Heart left ventricle (tissue), 16 donors: ENCODE measurements at regions not wholly inside any gene's neighbourhood (a gene's known extent, or its start where the extent isn't known, plus 50 kb on each side); places are given as distances from the start of the nearest gene placed in this dataset.

Experiments used
- ATAC-seq, 4 donors: fragments of 200-7000 bp; cut with Tn5 transposase; one replicate each; pipeline ENCODE4 v1.9.1; 2020 to 2022; ENCODE audit warnings: moderate library complexity in 4 of 4, mild to moderate bottlenecking in 3 of 4, moderate number of reproducible peaks in 1 of 4
- DNase-seq, 5 donors: peaks; one replicate each; pipeline ENCODE4 v3.0.0-alpha.2; 2020
- H3K27ac ChIP-seq, 12 donors: fragments of 200-600 bp; sonication (generic) in 4 of 12; one replicate each; pipeline versions ENCODE4 v1.5.0 to v1.8.0; 2016 to 2022; ENCODE audit warnings: mild to moderate bottlenecking in 2 of 12
- H3K27me3 ChIP-seq, 9 donors: fragments of 200-600 bp; sonication (generic) in 2 of 9; one replicate each; pipeline versions ENCODE4 v1.5.1 to v1.8.0; 2016 to 2022; ENCODE audit warnings: mild to moderate bottlenecking in 3 of 9
- H3K36me3 ChIP-seq, 9 donors: fragments of 200-600 bp; sonication (generic) in 2 of 9; one replicate each; pipeline versions ENCODE4 v1.5.0 to v1.8.0; 2018 to 2022; ENCODE audit warnings: mild to moderate bottlenecking in 2 of 9
- H3K4me1 ChIP-seq, 12 donors: fragments of 200-600 bp; sonication (generic) in 4 of 12; one replicate each; pipeline versions ENCODE4 v1.5.0 to v1.8.0; 2016 to 2022; ENCODE audit warnings: mild to moderate bottlenecking in 3 of 12
- H3K4me3 ChIP-seq, 12 donors: fragments of 200-600 bp; sonication (generic) in 4 of 12; one replicate each; pipeline versions ENCODE4 v1.5.0 to v1.8.0; 2017 to 2022; ENCODE audit warnings: mild to moderate bottlenecking in 9 of 12, moderate library complexity in 4 of 12
- H3K9me3 ChIP-seq, 12 donors: fragments of 200-600 bp; sonication (generic) in 4 of 12; one replicate each; pipeline versions ENCODE4 v1.5.0 to v1.8.0; 2016 to 2022; ENCODE audit warnings: mild to moderate bottlenecking in 1 of 12
- POLR2A ChIP-seq, 2 donors: fragments of 450-650 bp; IDR thresholded peaks; one replicate each; pipeline ENCODE4 v1.6.1; 2017; ENCODE audit warnings: antibody characterized with exemption in 2 of 2, mild to moderate bottlenecking in 2 of 2, moderate library complexity in 2 of 2
- WGBS, 4 donors: extraction: QIAGEN DNeasy Blood & Tissue Kit in 2 of 4; methylation state at CpG; one replicate each; pipeline versions ENCODE4 v1.1.5 to v1.1.7; 2013 to 2018; 5-methylcytosine and 5-hydroxymethylcytosine counted together
- intact Hi-C, 10 donors: fragments of 100-400 bp; cut with DNase I; formaldehyde crosslinking; loops; one replicate each; pipeline versions ENCODE4 v1.11.1 to v1.14.2; 2022
- TF ChIP-seq, protein P1 (sequence below), 12 donors: fragments of 200-600 bp; sonication (generic) in 4 of 12; IDR thresholded peaks; one replicate each; pipeline versions ENCODE4 v1.5.0 to v1.8.0; 2018 to 2022; ENCODE audit warnings: antibody characterized with exemption in 12 of 12, mild to moderate bottlenecking in 5 of 12
- donor health status: ischemic (EF 13 %, LVEDD 7.1; RV severe dilation, severe dysfunction).
- donor health status: healthy with polysubstance abuse.
- donor health status: DM: no; HTN: yes; CAD: no.
- donor health status: DM: no; HTN: no; CAD: no.
- donor health status: ischemic (EF 25% LVEDD 6.9; RV normal size, moderate dysfunction).
- donor health status: ischemic (EF 25% LVEDD 5.7; RV mildly dilated, moderate dysfunction).
- donor health status: healthy.
- donor health status: DM: yes; HTN: yes; CAD: no.
- donor health status: ischemic (EF 35%, LVEDD 5.7; RV mildly dilated, moderate dysfunction).
- donor health status: nonischemic (EF 11% LVEDD 7.7; RV severe dilation, severe dysfunction).
- donor health status: DM: yes; HTN: yes; CAD: no.
- donor health status: PGD.
- donor health status: ischemic (EF 29% LVEDD 5.4; RV normal size, mild dysfunction).
- donor health status: nonischemic (EF 23%, LVEDD 6.1; RV moderate dilation, normal function).

DNA sequence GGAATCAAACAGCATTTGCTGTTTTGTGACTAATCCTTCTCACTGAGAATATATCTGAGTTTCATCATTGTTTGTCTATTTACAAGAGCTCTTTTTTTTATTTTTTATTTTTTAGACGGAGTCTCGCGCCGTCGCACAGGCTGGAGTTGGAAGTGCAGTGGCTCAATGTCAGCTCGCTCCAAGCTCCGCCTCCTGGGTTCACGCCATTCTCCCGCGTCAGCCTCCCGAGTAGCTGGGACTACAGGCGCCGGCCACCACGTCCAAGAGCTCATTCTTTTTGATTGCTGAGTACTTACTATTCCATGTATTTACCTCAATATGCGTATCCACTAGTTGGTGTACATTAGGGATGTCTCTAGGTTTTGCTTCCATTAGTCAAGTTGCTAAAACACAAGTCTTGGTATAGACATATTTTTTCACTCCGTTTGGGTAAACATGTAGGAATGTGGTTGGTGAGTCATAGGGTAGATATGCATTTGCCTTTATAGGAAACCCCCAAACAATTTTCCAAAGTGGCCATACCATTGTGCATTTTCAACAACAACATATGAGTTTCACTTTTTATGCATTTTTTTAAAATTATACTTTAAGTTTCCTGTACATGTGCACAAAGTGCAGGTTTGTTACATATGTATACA is 1005.0 kb upstream of the CDH10 start:
- Histone ChIP-seq H3K27ac (no peak overlapping the region), H3K27me3 (no peaks in the 10 kb centered on the region), H3K4me1 (no peaks in the 10 kb centered on the region), H3K4me3 (no peak overlapping the region), H3K9me3 (peaks cover 0 to 36% (median 3%) of the 10 kb centered on the region in 12 donors), H3K36me3 (no peaks in the 10 kb centered on the region)
- intact Hi-C loops: no loop called here
- WGBS, 4 donors: 95 to 97% (median 97%) methylated on average over 16 of the region's 16 CpGs
- TF ChIP-seq, protein P1, sequence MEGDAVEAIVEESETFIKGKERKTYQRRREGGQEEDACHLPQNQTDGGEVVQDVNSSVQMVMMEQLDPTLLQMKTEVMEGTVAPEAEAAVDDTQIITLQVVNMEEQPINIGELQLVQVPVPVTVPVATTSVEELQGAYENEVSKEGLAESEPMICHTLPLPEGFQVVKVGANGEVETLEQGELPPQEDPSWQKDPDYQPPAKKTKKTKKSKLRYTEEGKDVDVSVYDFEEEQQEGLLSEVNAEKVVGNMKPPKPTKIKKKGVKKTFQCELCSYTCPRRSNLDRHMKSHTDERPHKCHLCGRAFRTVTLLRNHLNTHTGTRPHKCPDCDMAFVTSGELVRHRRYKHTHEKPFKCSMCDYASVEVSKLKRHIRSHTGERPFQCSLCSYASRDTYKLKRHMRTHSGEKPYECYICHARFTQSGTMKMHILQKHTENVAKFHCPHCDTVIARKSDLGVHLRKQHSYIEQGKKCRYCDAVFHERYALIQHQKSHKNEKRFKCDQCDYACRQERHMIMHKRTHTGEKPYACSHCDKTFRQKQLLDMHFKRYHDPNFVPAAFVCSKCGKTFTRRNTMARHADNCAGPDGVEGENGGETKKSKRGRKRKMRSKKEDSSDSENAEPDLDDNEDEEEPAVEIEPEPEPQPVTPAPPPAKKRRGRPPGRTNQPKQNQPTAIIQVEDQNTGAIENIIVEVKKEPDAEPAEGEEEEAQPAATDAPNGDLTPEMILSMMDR (IDR thresholded peaks at IDR 0.05): no peak
- no peak for TF ChIP-seq POLR2A (IDR thresholded peaks at IDR 0.05)
- no peak for DNase-seq
- no peak for ATAC-seq

DNA sequence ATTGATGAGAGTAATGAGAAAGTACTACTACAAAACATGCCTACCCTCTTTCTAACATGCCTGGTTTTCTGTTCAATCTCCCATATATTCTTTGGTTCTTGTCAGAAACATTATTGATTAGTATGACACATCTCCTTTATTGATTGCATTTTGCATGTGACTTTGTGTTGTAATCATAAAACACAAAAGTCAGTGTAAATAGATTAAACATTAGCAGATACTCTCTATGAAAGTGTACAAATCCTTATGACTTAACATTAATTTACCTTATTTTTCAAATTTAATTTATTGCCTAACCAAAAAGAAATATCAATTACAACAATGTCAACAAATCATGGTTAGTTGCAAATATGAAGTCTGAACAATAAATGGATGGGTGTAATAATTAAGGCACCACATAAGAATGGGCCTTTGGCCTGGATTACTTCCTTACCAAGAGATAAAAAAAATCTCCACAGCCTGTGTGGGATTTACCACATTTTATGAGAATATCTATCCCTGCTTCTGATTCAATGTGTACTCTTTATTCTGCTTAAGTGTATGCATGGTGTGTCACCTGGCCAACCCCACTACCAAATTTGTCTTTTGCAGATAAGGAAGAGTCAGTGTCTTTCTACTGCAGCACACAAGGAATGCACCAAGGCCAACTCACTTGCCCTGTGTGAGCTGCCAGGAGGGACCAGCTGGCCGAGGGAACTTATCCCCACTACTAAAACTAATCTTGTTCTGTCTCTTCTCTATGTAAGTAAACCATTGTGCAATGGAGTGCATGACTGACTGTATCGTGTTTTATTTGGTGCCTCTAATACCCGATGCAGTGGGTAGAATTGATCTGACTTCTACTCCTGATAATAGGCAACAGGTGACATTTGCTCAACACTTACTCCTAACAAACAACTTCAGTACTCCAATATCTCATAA is 1001.9 kb upstream of the CDH10 start:
- no peaks in the 10 kb centered on the region for H3K36me3 ChIP-seq
- DNase-seq: no peak
- intact Hi-C loops: no loop called here

DNA sequence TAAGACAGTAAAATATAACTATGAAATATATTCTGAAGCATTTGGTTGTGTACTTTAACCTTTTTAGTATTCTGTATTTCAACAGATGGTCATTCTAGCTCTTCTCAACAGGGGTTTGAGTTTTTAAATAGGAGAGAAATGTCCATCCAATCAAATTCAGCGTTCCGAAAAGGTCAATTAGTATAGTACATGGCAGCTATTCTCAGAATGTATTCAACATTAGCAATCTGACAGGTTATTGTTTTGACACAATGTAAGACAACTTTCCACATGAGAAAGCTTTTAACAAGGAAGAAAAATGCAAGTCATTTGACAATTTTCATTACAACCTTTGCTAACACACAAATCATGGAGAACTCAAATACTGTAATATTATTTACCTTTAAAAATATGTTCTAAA is 996.3 kb upstream of the CDH10 start:
- no peak overlapping the region for H3K27ac ChIP-seq
- no peaks in the 10 kb centered on the region for H3K4me1 ChIP-seq
- no peaks in the 10 kb centered on the region for H3K27me3 ChIP-seq
- no peak for ATAC-seq
- no peak overlapping the region for H3K4me3 ChIP-seq
- no peak for DNase-seq
- H3K36me3 ChIP-seq: no peaks in the 10 kb centered on the region
- no peak for TF ChIP-seq POLR2A (IDR thresholded peaks at IDR 0.05)
- TF ChIP-seq, protein P1 (IDR thresholded peaks at IDR 0.05): no peak
- 80 to 84% (median 83%) methylated on average over 2 of the region's 2 CpGs for WGBS, 4 donors
- intact Hi-C loops: no loop called here
- H3K9me3 ChIP-seq: peaks cover 0 to 7% (median 0%) of the 10 kb centered on the region in 12 donors

More for the DNA sequence above, 1001.9 kb upstream of the CDH10 start:
- ATAC-seq: no peak
- TF ChIP-seq POLR2A (IDR thresholded peaks at IDR 0.05): no peak
- TF ChIP-seq, protein P1 (IDR thresholded peaks at IDR 0.05): no peak
- no peaks in the 10 kb centered on the region for H3K27me3 ChIP-seq
- peaks cover 0 to 28% (median 2%) of the 10 kb centered on the region in 12 donors for H3K9me3 ChIP-seq
- no peak overlapping the region for H3K27ac ChIP-seq
- H3K4me3 ChIP-seq: no peak overlapping the region
- WGBS, 4 donors: 72 to 80% (median 79%) methylated on average over 3 of the region's 3 CpGs
- no peaks in the 10 kb centered on the region for H3K4me1 ChIP-seq

DNA sequence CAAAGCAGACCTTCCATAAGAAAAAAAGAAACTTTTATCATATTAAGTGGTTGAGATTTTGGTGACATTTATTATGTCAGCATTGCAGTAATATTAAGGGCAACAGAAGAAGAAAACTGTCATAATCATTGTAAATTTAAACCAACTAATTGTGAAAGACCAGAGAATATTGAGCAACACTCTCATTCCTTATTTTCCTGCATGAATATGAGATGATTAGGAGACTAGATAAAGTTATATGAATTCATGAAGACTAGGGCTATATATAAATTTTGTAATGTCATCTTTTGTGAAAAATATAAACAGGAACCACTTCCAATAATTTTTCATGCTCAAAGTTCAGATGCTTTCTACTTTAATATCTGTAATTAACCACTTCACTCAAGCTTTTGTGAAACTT is 974.5 kb upstream of the CDH10 start:
- no peak overlapping the region for H3K4me3 ChIP-seq
- ATAC-seq (no peak), DNase-seq (no peak)
- intact Hi-C loops: no loop called here
- H3K36me3 ChIP-seq: no peaks in the 10 kb centered on the region
- no peak overlapping the region for H3K27ac ChIP-seq
- peaks cover 0 to 13% (median 0%) of the 10 kb centered on the region in 12 donors for H3K9me3 ChIP-seq
- no peaks in the 10 kb centered on the region for H3K27me3 ChIP-seq
- TF ChIP-seq, protein P1 (IDR thresholded peaks at IDR 0.05): no peak
- TF ChIP-seq POLR2A (IDR thresholded peaks at IDR 0.05): no peak
- H3K4me1 ChIP-seq: no peaks in the 10 kb centered on the region
